Activated T-helper 1 cell treated with anti-CD3 and anti-CD28 coated beads, Interleukin-12 subunit alpha, Interleukin-12 subunit beta, Interleukin-2, Interleukin-4 antibody, amounts not matched to agents 30 ng/mL and 10 ng/mL and 1 ng/mL, durations not matched to agents 14 hours and 24 hours and 36 hours (primary cell): ENCODE measurements at regions not wholly inside any gene's neighbourhood (a gene's known extent, or its start where the extent isn't known, plus 50 kb on each side); places are given as distances from the start of the nearest gene placed in this dataset.

Source experiments
- DNase-seq: peaks from one replicate; pipeline ENCODE4 v3.0.0; 2021; ENCODE audit warnings: low spot score
- H3K27ac Mint-ChIP-seq: one replicate; pipeline ENCODE4 v1.8.0; 2021; ENCODE audit warnings: mild to moderate bottlenecking, mixed read lengths
- H3K27me3 Mint-ChIP-seq: one replicate; pipeline ENCODE4 v1.8.0; 2022; ENCODE audit warnings: mild to moderate bottlenecking, moderate library complexity, mixed read lengths; ENCODE audit not compliant: insufficient read depth
- H3K36me3 Mint-ChIP-seq: one replicate; pipeline ENCODE4 v1.8.0; 2021; ENCODE audit warnings: low read depth, mixed read lengths
- H3K4me1 Mint-ChIP-seq: one replicate; pipeline ENCODE4 v1.8.0; 2021; ENCODE audit warnings: low read depth, mixed read lengths
- H3K4me3 Mint-ChIP-seq: one replicate; pipeline ENCODE4 v1.8.0; 2021; ENCODE audit warnings: mild to moderate bottlenecking, moderate library complexity, mixed read lengths
- H3K9me3 Mint-ChIP-seq: one replicate; pipeline ENCODE4 v1.8.0; 2021; ENCODE audit warnings: mixed read lengths
- intact Hi-C: fragments of 100-400 bp; cut with micrococcal nuclease; formaldehyde crosslinking; loops from one replicate; pipeline ENCODE4 v1.15.1; 2024

GRCh38 chr7:49631071-49631815, 142.2 kb upstream of the VWC2 start:
- no peak for DNase-seq
- Mint-ChIP-seq H3K27ac (no peak overlapping the region), H3K4me3 (no peak overlapping the region), H3K36me3 (no peaks in the 10 kb centered on the region), H3K9me3 (no peaks in the 10 kb centered on the region), H3K4me1 (no peaks in the 10 kb centered on the region), H3K27me3 (no peaks in the 10 kb centered on the region)
- intact Hi-C loops, result no loop called here

- Mint-ChIP-seq H3K36me3 (no peaks in the 10 kb centered on the region), H3K27ac (no peak overlapping the region)
These were observed 141.5 kb upstream of the VWC2 start for GRCh38 chr7:49631960-49632359.

GRCh38 chr7:49635800-49636199, 137.6 kb upstream of the VWC2 start:
- intact Hi-C loops, result no loop called here
- no peak for DNase-seq
- H3K36me3 Mint-ChIP-seq, result no peaks in the 10 kb centered on the region
- H3K27me3 Mint-ChIP-seq, result no peaks in the 10 kb centered on the region
- no peak overlapping the region for H3K27ac Mint-ChIP-seq
- no peak overlapping the region for H3K4me3 Mint-ChIP-seq
- H3K4me1 Mint-ChIP-seq, result no peaks in the 10 kb centered on the region
- no peaks in the 10 kb centered on the region for H3K9me3 Mint-ChIP-seq

More at GRCh38 chr7:49631960-49632359, 141.5 kb upstream of the VWC2 start:
- Mint-ChIP-seq H3K27me3 (no peaks in the 10 kb centered on the region), H3K9me3 (no peaks in the 10 kb centered on the region), H3K4me1 (no peaks in the 10 kb centered on the region), H3K4me3 (no peak overlapping the region)
- intact Hi-C loops, result no loop called here
- DNase-seq, result no peak

- Mint-ChIP-seq H3K4me1 (no peaks in the 10 kb centered on the region), H3K27ac (no peak overlapping the region), H3K27me3 (no peaks in the 10 kb centered on the region), H3K9me3 (no peaks in the 10 kb centered on the region), H3K4me3 (no peak overlapping the region), H3K36me3 (no peaks in the 10 kb centered on the region)
- DNase-seq, result no peak
- intact Hi-C loops, result no loop called here
These were observed 137.0 kb upstream of the VWC2 start for GRCh38 chr7:49636400-49636799.

- no peak overlapping the region for H3K27ac Mint-ChIP-seq
- no peak overlapping the region for H3K4me3 Mint-ChIP-seq
- H3K9me3 Mint-ChIP-seq, result no peaks in the 10 kb centered on the region
- no peaks in the 10 kb centered on the region for H3K4me1 Mint-ChIP-seq
- H3K36me3 Mint-ChIP-seq, result no peaks in the 10 kb centered on the region
- H3K27me3 Mint-ChIP-seq, result no peaks in the 10 kb centered on the region
- DNase-seq, result no peak
- intact Hi-C loops, result no loop called here
These were observed 135.3 kb upstream of the VWC2 start for GRCh38 chr7:49638166-49638565.

- no peak overlapping the region for H3K27ac Mint-ChIP-seq
These were observed 134.3 kb upstream of the VWC2 start for GRCh38 chr7:49639068-49639593.

GRCh38 chr7:49639808-49640207, 133.6 kb upstream of the VWC2 start:
- intact Hi-C loops, result no loop called here
- H3K36me3 Mint-ChIP-seq, result no peaks in the 10 kb centered on the region
- H3K27ac Mint-ChIP-seq, result no peak overlapping the region
- no peak overlapping the region for H3K4me3 Mint-ChIP-seq
- H3K9me3 Mint-ChIP-seq, result no peaks in the 10 kb centered on the region
- no peaks in the 10 kb centered on the region for H3K27me3 Mint-ChIP-seq
- H3K4me1 Mint-ChIP-seq, result no peaks in the 10 kb centered on the region
- no peak for DNase-seq

More at GRCh38 chr7:49639068-49639593, 134.3 kb upstream of the VWC2 start:
- Mint-ChIP-seq H3K4me1 (no peaks in the 10 kb centered on the region), H3K36me3 (no peaks in the 10 kb centered on the region), H3K4me3 (no peak overlapping the region), H3K27me3 (no peaks in the 10 kb centered on the region), H3K9me3 (no peaks in the 10 kb centered on the region)
- no peak for DNase-seq
- intact Hi-C loops, result no loop called here

GRCh38 chr7:49643321-49643720, 130.1 kb upstream of the VWC2 start:
- Mint-ChIP-seq H3K4me3 (no peak overlapping the region), H3K27me3 (no peaks in the 10 kb centered on the region), H3K4me1 (no peaks in the 10 kb centered on the region), H3K27ac (no peak overlapping the region), H3K9me3 (no peaks in the 10 kb centered on the region), H3K36me3 (no peaks in the 10 kb centered on the region)
- intact Hi-C loops, result no loop called here
- no peak for DNase-seq

- H3K9me3 Mint-ChIP-seq, result no peaks in the 10 kb centered on the region
- no peak for DNase-seq
- intact Hi-C loops, result no loop called here
- no peak overlapping the region for H3K4me3 Mint-ChIP-seq
- H3K27ac Mint-ChIP-seq, result no peak overlapping the region
- H3K27me3 Mint-ChIP-seq, result no peaks in the 10 kb centered on the region
- no peaks in the 10 kb centered on the region for H3K4me1 Mint-ChIP-seq
- no peaks in the 10 kb centered on the region for H3K36me3 Mint-ChIP-seq
These were observed 129.7 kb upstream of the VWC2 start for GRCh38 chr7:49643736-49644135.

- no peaks in the 10 kb centered on the region for H3K4me1 Mint-ChIP-seq
- H3K27ac Mint-ChIP-seq, result no peak overlapping the region
These were observed 128.9 kb upstream of the VWC2 start for GRCh38 chr7:49644396-49645166.

GRCh38 chr7:49645296-49645695, 128.1 kb upstream of the VWC2 start:
- Mint-ChIP-seq H3K36me3 (no peaks in the 10 kb centered on the region), H3K4me3 (no peak overlapping the region), H3K27ac (no peak overlapping the region), H3K4me1 (no peaks in the 10 kb centered on the region), H3K27me3 (no peaks in the 10 kb centered on the region), H3K9me3 (no peaks in the 10 kb centered on the region)
- intact Hi-C loops, result no loop called here
- no peak for DNase-seq

More at GRCh38 chr7:49644396-49645166, 128.9 kb upstream of the VWC2 start:
- no peak for DNase-seq
- intact Hi-C loops, result no loop called here
- H3K36me3 Mint-ChIP-seq, result no peaks in the 10 kb centered on the region
- no peak overlapping the region for H3K4me3 Mint-ChIP-seq
- no peaks in the 10 kb centered on the region for H3K27me3 Mint-ChIP-seq
- no peaks in the 10 kb centered on the region for H3K9me3 Mint-ChIP-seq

GRCh38 chr7:49660170-49660783, 113.2 kb upstream of the VWC2 start:
- Mint-ChIP-seq H3K27me3 (no peaks in the 10 kb centered on the region), H3K4me3 (no peak overlapping the region)

GRCh38 chr7:49660976-49661375, 112.5 kb upstream of the VWC2 start:
- Mint-ChIP-seq H3K4me1 (no peaks in the 10 kb centered on the region), H3K36me3 (no peaks in the 10 kb centered on the region), H3K27me3 (no peaks in the 10 kb centered on the region), H3K4me3 (no peak overlapping the region), H3K9me3 (no peaks in the 10 kb centered on the region), H3K27ac (no peak overlapping the region)
- DNase-seq, result no peak
- intact Hi-C loops, result no loop called here

More at GRCh38 chr7:49660170-49660783, 113.2 kb upstream of the VWC2 start:
- no peaks in the 10 kb centered on the region for H3K36me3 Mint-ChIP-seq
- intact Hi-C loops, result no loop called here
- H3K27ac Mint-ChIP-seq, result no peak overlapping the region
- H3K4me1 Mint-ChIP-seq, result no peaks in the 10 kb centered on the region
- H3K9me3 Mint-ChIP-seq, result no peaks in the 10 kb centered on the region
- no peak for DNase-seq
